T-cell (primary cell): ENCODE measurements at regions not wholly inside any gene's neighbourhood (a gene's known extent, or its start where the extent isn't known, plus 50 kb on each side); places are given as distances from the start of the nearest gene placed in this dataset.
"Not testable (repeated sequence)": the region's sequence is repeated elsewhere in the genome, so short reads cannot be mapped to it uniquely, and the experiment has no call there.

ENCODE experiments used
- ATAC-seq, 4 experiments: fragments of 200-7000 bp in 3 of 4; fragments of 150-1000 bp in 1 of 4; cut with Tn5 transposase; replicated peaks in 1 of 4; 1 replicate in 3 of 4; 2 replicates in 1 of 4; pipeline ENCODE4 v1.10.0; 2021; ENCODE audit warnings: moderate library complexity in 3 of 4, mild to moderate bottlenecking in 2 of 4, moderate number of reproducible peaks in 1 of 4
- CTCF ChIA-PET, 2 donors: fragments of 300-600 bp; sonication (Branson Sonifier 250); formaldehyde crosslinking; loops; one replicate each; lab custom pipeline; 2022; ENCODE audit warnings: antibody characterized with exemption in 2 of 2; lab: Charles Lee
- POLR2A ChIA-PET, 2 donors: fragments of 300-600 bp; sonication (Branson Sonifier 250); formaldehyde crosslinking; loops; one replicate each; lab custom pipeline; 2022; ENCODE audit warnings: antibody characterized with exemption in 2 of 2; lab: Charles Lee
- DNase-seq, 35 experiments: peaks; one replicate each; pipeline versions ENCODE4 v3.0.0 to v3.0.0-alpha.2; 2013 to 2023
- H3K27ac ChIP-seq: one replicate; pipeline ENCODE4 v1.5.1; 2013; ENCODE audit warnings: low read length
- H3K27me3 ChIP-seq, 2 experiments: replicated peaks in 1 of 2; 1 replicate in 1 of 2; 2 replicates in 1 of 2; pipeline versions ENCODE4 v1.6.1 to v1.7.0; 2013; ENCODE audit warnings: low read length in 1 of 2, mixed read lengths in 1 of 2; ENCODE audit not compliant: control insufficient read depth in 2 of 2, insufficient read depth in 2 of 2; ENCODE audit errors: extremely low read depth in 1 of 2
- H3K36me3 ChIP-seq, 2 donors: 1 replicate in 1 of 2; 2 replicates in 1 of 2; pipeline versions ENCODE4 v1.6.1 to v1.7.0; 2013; ENCODE audit warnings: low read length in 1 of 2; ENCODE audit not compliant: control insufficient read depth in 2 of 2, insufficient read depth in 1 of 2; ENCODE audit errors: extremely low read depth in 1 of 2
- H3K4me1 ChIP-seq, 2 experiments: 1 replicate in 1 of 2; 2 replicates in 1 of 2; pipeline versions ENCODE4 v1.6.1 to v1.7.0; 2013; ENCODE audit warnings: low read length in 2 of 2, mixed read lengths in 1 of 2; ENCODE audit not compliant: insufficient read depth in 2 of 2, control insufficient read depth in 1 of 2; ENCODE audit errors: extremely low read depth in 1 of 2
- H3K4me3 ChIP-seq, 2 donors: 1 replicate in 1 of 2; 2 replicates in 1 of 2; pipeline versions ENCODE4 v1.5.1 to v1.7.0; 2013; ENCODE audit warnings: mild to moderate bottlenecking in 2 of 2, low read length in 1 of 2, moderate library complexity in 1 of 2; ENCODE audit not compliant: control insufficient read depth in 1 of 2; ENCODE audit errors: extremely low read depth in 1 of 2
- H3K9me3 ChIP-seq: 2 replicates; pipeline ENCODE4 v1.7.0; 2013
- H3K27ac Mint-ChIP-seq, 2 donors: one replicate each; pipeline ENCODE4 v1.8.0; 2020 to 2021; ENCODE audit warnings: mild to moderate bottlenecking in 2 of 2, mixed read lengths in 2 of 2
- H3K27me3 Mint-ChIP-seq, 2 donors: one replicate each; pipeline ENCODE4 v1.8.0; 2021 to 2022; ENCODE audit warnings: mixed read lengths in 2 of 2
- H3K36me3 Mint-ChIP-seq: one replicate; pipeline ENCODE4 v1.8.0; 2021; ENCODE audit warnings: mixed read lengths
- H3K4me1 Mint-ChIP-seq, 3 donors: one replicate each; pipeline ENCODE4 v1.8.0; 2020 to 2022; ENCODE audit warnings: mixed read lengths in 3 of 3, mild to moderate bottlenecking in 1 of 3
- H3K4me3 Mint-ChIP-seq, 3 donors: one replicate each; pipeline ENCODE4 v1.8.0; 2020 to 2022; ENCODE audit warnings: mild to moderate bottlenecking in 3 of 3, mixed read lengths in 3 of 3, moderate library complexity in 3 of 3
- H3K9me3 Mint-ChIP-seq, 3 donors: one replicate each; pipeline ENCODE4 v1.8.0; 2020 to 2022; ENCODE audit warnings: mixed read lengths in 3 of 3
- WGBS: methylation state at CpG from one replicate; pipeline ENCODE4 v1.1.5; 2013; ENCODE audit warnings: missing lambda C conversion rate; ENCODE audit not compliant: insufficient coverage; 5-methylcytosine and 5-hydroxymethylcytosine counted together

GRCh38 chr7:93793084-93793697 lies 97.4 kb downstream of the TFPI2 start:
- no CpG with 5 or more reads among the region's 33 CpGs for WGBS
- H3K27ac Mint-ChIP-seq, H3K4me3 ChIP-seq, H3K9me3 Mint-ChIP-seq, H3K27me3 ChIP-seq, H3K27ac ChIP-seq, CTCF ChIA-PET, H3K4me1 Mint-ChIP-seq, ATAC-seq, H3K27me3 Mint-ChIP-seq, H3K9me3 ChIP-seq, H3K36me3 ChIP-seq, H3K4me1 ChIP-seq, POLR2A ChIA-PET, DNase-seq, H3K36me3 Mint-ChIP-seq, H3K4me3 Mint-ChIP-seq: not testable (repeated sequence)

GRCh38 chr7:93779115-93779514 lies 111.4 kb downstream of the TFPI2 start:
- CTCF ChIA-PET: no interaction called here
- H3K27me3 Mint-ChIP-seq: no peaks in the 10 kb centered on the region
- no peak overlapping the region for H3K4me3 Mint-ChIP-seq

GRCh38 chr7:93778384-93778783 lies 112.2 kb downstream of the TFPI2 start:
- ChIA-PET POLR2A (no interaction called here), CTCF (no interaction called here)
- H3K4me1 ChIP-seq: no peaks in the 10 kb centered on the region
- Mint-ChIP-seq H3K27me3 (no peaks in the 10 kb centered on the region), H3K9me3 (no peaks in the 10 kb centered on the region), H3K27ac (no peak overlapping the region), H3K4me1 (no peaks in the 10 kb centered on the region), H3K36me3 (no peaks in the 10 kb centered on the region), H3K4me3 (no peak overlapping the region)
- DNase-seq: no peak
- WGBS: no CpG with 5 or more reads among the region's 4 CpGs
- no peaks in the 10 kb centered on the region for H3K9me3 ChIP-seq
- no peaks in the 10 kb centered on the region for H3K36me3 ChIP-seq
- H3K4me3 ChIP-seq: no peak overlapping the region
- no peak for ATAC-seq
- no peaks in the 10 kb centered on the region for H3K27me3 ChIP-seq
- no peak overlapping the region for H3K27ac ChIP-seq

More at GRCh38 chr7:93779115-93779514, 111.4 kb downstream of the TFPI2 start:
- Histone ChIP-seq H3K36me3 (no peaks in the 10 kb centered on the region), H3K4me3 (no peak overlapping the region), H3K27me3 (no peaks in the 10 kb centered on the region), H3K4me1 (no peaks in the 10 kb centered on the region), H3K27ac (no peak overlapping the region), H3K9me3 (no peaks in the 10 kb centered on the region)
- Mint-ChIP-seq H3K36me3 (no peaks in the 10 kb centered on the region), H3K4me1 (no peaks in the 10 kb centered on the region), H3K27ac (no peak overlapping the region), H3K9me3 (no peaks in the 10 kb centered on the region)
- no CpG with 5 or more reads among the region's 3 CpGs for WGBS
- DNase-seq: no peak
- POLR2A ChIA-PET: no interaction called here
- no peak for ATAC-seq

GRCh38 chr7:93773446-93773845 lies 117.1 kb downstream of the TFPI2 start:
- Mint-ChIP-seq H3K27ac (no peak overlapping the region), H3K36me3 (no peaks in the 10 kb centered on the region), H3K9me3 (peaks cover 2 to 7% (median 5%) of the 10 kb centered on the region in 3 donors), H3K4me3 (no peak overlapping the region), H3K27me3 (no peaks in the 10 kb centered on the region), H3K4me1 (no peaks in the 10 kb centered on the region)
- CTCF ChIA-PET: no interaction called here
- POLR2A ChIA-PET: no interaction called here
- H3K36me3 ChIP-seq: no peaks in the 10 kb centered on the region
- no CpG with 5 or more reads among the region's 1 CpG for WGBS
- ATAC-seq (no peak), DNase-seq (no peak)
- H3K4me1 ChIP-seq: no peaks in the 10 kb centered on the region
- no peak overlapping the region for H3K27ac ChIP-seq
- no peak overlapping the region for H3K4me3 ChIP-seq
- no peaks in the 10 kb centered on the region for H3K27me3 ChIP-seq
- no peaks in the 10 kb centered on the region for H3K9me3 ChIP-seq

- Mint-ChIP-seq H3K4me3 (no peak overlapping the region), H3K4me1 (no peaks in the 10 kb centered on the region), H3K36me3 (no peaks in the 10 kb centered on the region), H3K9me3 (peaks cover 2 to 8% (median 5%) of the 10 kb centered on the region in 3 donors), H3K27me3 (no peaks in the 10 kb centered on the region), H3K27ac (no peak overlapping the region)
- no peak overlapping the region for H3K27ac ChIP-seq
- H3K4me3 ChIP-seq: no peak overlapping the region
- WGBS: no CpG with 5 or more reads among the region's 2 CpGs
- DNase-seq (no peak), ATAC-seq (no peak)
- ChIA-PET CTCF (no interaction called here), POLR2A (no interaction called here)
- H3K27me3 ChIP-seq: no peaks in the 10 kb centered on the region
- no peaks in the 10 kb centered on the region for H3K4me1 ChIP-seq
- no peaks in the 10 kb centered on the region for H3K36me3 ChIP-seq
- H3K9me3 ChIP-seq: no peaks in the 10 kb centered on the region
These were observed 125.1 kb downstream of the TFPI2 start for GRCh38 chr7:93765475-93765874.

GRCh38 chr7:93758631-93759030 lies 131.9 kb downstream of the TFPI2 start:
- H3K4me3 Mint-ChIP-seq: no peak overlapping the region
- Histone ChIP-seq H3K9me3 (no peaks in the 10 kb centered on the region), H3K4me3 (no peak overlapping the region), H3K27me3 (no peaks in the 10 kb centered on the region), H3K27ac (no peak overlapping the region), H3K36me3 (no peaks in the 10 kb centered on the region), H3K4me1 (no peaks in the 10 kb centered on the region)
- H3K27ac Mint-ChIP-seq: no peak overlapping the region
- no peaks in the 10 kb centered on the region for H3K36me3 Mint-ChIP-seq
- H3K27me3 Mint-ChIP-seq: peaks cover 0 to 3% of the 10 kb centered on the region in 2 donors
- H3K9me3 Mint-ChIP-seq: peaks cover 0 to 3% (median 0%) of the 10 kb centered on the region in 3 donors
- H3K4me1 Mint-ChIP-seq: no peaks in the 10 kb centered on the region
- CTCF ChIA-PET: no interaction called here
- no peak for ATAC-seq
- POLR2A ChIA-PET: no interaction called here
- DNase-seq: no peak

- Histone ChIP-seq H3K27ac (no peak overlapping the region), H3K4me1 (no peaks in the 10 kb centered on the region), H3K27me3 (no peaks in the 10 kb centered on the region), H3K4me3 (no peak overlapping the region), H3K9me3 (no peaks in the 10 kb centered on the region), H3K36me3 (no peaks in the 10 kb centered on the region)
- Mint-ChIP-seq H3K27me3 (peaks cover 0 to 3% of the 10 kb centered on the region in 2 donors), H3K4me1 (no peaks in the 10 kb centered on the region), H3K9me3 (peaks cover 0 to 3% (median 0%) of the 10 kb centered on the region in 3 donors), H3K4me3 (no peak overlapping the region), H3K36me3 (no peaks in the 10 kb centered on the region), H3K27ac (no peak overlapping the region)
- WGBS: no CpG with 5 or more reads among the region's 2 CpGs
- ChIA-PET CTCF (no interaction called here), POLR2A (no interaction called here)
- ATAC-seq (no peak), DNase-seq (no peak)
These were observed 133.1 kb downstream of the TFPI2 start for GRCh38 chr7:93757426-93757825.
